Stimulated activated CD8-positive, alpha-beta memory T cell treated with anti-CD3 and anti-CD28 coated beads, Interleukin-15, amount 100 ng/mL, for 24 hours (primary cell): ENCODE measurements at regions not wholly inside any gene's neighbourhood (a gene's known extent, or its start where the extent isn't known, plus 50 kb on each side); places are given as distances from the start of the nearest gene placed in this dataset.
"Not testable (repeated sequence)": the region's sequence is repeated elsewhere in the genome, so short reads cannot be mapped to it uniquely, and the experiment has no call there.

Experiments used
- DNase-seq: peaks from one replicate; pipeline ENCODE4 v3.0.0-alpha.2; 2020; ENCODE audit warnings: low read depth

DNA sequence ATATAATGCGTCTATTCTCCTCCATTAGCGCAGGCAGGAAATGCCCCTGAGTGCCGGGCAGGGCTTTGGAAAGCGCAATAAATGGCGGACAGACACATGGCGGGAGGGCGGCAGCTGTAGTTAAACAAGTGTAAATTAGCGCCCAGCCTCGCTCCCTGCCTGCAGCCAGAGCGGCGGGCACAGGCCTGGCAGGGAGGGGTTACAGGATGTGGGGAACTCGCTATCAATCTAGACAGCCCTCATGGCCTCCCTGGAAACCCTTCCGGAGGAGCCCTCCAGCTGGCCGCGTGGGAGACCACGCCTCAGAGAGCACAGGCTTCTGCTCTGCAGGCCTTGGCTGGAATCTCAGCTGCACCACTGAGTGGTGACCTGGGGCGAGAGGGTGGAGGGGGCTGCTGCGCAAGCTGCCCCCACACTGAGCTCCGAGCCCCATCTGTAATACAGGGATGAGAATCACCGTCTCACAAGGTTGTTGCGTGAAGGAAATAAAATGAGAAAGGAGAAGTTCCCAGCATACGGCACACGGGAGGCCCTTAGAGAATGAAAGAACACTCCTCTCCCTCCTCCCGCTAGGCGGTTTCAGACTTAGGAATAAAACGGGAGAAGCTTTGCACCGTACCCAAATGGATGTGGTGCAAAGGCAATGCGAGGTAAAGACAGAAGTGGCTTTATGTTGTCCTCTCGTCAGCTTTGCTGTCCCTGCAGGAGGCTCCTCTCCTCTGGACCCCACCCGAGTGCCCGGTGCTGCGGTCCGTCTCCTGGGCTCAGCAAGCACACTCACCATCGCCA, 167.2 kb upstream of the POU3F1 start:
- no peak for DNase-seq

DNA sequence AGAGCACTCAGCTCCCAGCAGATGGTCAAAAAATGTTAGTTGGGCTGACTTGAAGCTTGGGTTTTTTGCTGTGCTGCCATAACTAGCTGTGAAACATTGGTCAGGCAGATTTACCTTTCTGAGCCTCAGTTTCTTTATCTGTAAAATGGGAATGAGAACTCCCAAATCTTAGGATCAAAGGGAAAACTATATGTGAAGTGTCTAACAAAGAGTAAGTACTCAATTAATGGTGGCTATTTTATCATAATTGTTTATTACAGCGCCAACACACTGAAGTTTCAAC, 164.2 kb upstream of the POU3F1 start:
- DNase-seq = no peak

DNA sequence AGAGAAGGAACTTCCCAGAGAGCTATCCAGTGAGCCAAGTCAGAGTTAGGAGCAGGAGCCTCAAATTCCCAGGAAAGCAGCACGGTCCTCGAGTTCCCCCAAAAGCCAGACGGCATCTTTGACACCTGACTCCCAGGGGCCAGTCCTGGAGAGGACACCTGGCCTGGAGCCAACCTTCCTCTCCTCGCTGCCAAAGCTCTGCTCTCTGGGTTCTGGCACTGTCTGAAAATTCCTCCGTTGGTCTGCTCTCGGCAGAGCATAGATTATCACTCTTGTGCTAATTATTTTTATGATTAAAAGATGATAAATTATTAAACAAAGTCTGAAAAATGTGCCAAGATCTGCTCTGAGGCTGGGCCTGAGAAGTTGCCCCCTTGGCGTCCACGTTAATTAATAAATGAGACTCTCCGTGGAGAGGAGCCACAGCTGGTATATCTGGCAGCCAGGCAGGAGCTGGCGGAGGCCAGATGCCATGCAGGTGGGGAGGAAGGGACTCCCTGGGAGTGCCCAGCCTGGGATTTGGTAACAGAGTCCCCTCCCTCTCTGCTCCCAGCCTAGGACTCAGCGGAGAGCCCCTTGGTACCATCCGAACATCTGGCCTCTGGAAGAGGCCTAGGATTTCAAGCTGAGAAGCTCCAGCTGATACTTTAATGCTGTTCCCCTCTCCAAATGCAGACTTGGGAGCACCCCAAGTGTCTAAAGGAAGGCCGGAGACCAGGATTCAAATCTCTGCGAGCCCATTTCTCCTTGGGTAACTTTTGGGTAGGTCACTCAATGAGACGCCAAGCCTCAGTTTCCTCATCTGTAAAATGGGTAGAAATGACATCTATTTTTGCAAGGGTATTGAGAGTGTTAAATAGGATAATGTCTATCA, 163.7 kb upstream of the POU3F1 start:
- no peak for DNase-seq

DNA sequence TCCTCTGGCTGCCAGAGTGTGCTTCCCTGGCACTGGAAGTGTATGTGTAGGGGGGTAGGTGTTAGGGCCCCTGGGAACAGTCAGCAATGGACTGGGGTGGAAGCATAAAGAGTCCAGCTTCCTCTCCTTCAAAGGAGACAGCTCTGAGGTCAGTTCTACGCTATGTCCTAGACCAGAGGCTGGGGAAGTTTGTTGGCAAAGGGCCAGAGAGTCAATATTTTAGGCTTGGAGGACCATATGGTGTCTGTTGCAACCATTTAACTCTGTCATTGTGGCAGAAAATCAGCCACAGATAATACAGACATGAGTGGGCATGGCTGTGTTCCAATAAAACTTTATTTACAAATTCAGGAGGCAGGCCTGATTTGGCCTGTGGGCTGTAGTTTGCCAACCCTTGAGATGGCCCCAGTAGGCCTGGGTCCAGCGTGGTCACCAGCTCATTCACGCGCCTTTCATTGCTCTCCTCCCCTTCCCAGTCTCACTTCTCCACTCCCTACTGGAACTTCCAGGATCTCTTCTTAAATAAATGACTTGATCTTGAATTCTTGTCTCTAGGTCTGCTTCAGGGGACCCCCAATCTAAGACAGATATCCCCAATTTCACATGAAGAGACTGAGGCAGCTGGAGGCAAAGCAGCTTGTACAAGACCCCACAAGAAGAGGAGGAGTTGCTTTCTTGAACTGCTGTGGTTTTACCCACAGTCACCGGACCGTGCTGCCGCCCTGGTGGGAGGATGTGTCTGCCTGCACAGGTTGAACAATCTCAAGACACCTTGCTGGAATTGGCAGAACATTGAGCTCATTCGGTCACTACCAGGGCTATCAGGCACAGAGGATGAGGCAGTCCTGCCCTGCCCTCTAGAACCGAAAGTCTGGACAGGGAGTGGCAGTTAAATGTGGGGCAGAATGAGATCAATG, 162.4 kb upstream of the POU3F1 start:
- DNase-seq = no peak

DNA sequence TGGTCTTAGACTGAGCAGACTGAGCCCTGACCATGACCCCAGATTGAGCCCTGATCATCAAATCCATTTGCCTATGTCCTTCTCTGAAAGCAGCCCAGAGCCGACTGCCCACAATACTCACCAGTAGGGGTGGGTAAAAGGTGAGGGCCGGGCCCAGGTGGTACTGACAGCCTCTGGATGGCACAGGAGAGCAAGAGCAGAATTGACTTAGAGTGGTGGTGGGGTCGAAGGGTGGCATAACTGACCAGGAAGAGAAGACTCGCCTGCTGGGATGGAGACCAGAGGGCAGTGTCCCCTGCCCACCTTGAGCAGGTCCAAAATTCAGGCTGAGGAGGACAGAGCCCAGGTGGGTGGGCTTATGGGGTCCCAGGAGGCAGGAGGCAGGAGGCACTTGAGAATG, 161.3 kb upstream of the POU3F1 start:
- no peak for DNase-seq

DNA sequence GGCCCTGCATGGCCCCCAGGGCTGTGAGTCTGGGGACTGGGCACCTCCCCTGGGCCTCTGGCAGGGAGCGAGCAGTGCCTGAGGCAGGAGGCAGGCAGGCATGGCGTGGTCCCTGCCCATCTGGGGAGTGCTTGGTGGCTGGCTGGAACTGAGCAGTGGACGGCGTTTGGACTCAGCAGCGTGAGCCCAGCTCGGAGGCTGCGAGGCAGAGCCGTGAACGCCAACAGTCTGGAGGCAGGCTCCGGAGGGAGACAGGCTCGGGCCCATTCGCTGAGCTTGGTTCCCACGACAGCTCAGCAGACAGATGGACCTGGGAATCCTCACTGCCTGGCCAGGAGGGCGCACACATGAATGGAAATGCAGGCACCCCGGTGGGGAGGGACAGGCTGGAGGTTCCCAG, 160.7 kb upstream of the POU3F1 start:
- no peak for DNase-seq

DNA sequence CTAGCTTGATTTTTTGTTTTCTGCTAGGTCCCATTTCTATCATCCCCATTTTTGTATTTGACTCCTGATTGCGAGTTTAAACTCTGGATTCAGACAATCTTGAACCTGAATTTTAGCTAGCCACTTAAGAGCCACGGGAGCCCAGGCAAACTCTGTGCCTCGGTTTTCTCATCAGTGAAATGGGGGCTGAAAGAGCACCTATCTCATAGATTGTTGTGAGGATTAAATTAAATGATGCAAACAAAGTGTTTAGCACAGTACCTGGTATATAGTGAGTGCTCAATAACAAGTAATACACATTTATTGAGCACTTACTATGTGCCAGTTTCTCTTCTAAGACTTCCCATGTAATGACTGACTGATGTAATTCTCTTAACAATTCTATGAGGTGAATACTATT, 158.1 kb upstream of the POU3F1 start:
- no peak for DNase-seq

DNA sequence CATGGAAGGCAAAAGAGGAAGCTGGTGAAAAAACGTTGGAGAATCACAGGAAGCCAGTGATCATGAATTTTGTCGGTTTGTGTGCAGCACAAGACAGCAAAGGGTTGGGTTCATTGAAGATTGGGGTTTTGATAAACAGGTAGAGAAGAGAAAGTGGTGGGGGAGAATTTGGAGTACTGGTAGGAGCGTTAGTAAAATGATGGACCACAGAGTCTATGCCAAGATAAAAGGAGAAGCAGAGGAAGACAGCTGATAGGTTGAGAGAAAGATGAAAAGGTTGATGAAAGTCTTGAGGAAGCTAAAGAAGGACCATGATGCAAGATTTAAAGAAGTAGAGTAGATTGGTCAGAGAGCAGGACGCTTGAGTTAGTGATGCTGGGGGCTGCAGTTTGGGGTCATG, 156.8 kb upstream of the POU3F1 start:
- no peak for DNase-seq

DNA sequence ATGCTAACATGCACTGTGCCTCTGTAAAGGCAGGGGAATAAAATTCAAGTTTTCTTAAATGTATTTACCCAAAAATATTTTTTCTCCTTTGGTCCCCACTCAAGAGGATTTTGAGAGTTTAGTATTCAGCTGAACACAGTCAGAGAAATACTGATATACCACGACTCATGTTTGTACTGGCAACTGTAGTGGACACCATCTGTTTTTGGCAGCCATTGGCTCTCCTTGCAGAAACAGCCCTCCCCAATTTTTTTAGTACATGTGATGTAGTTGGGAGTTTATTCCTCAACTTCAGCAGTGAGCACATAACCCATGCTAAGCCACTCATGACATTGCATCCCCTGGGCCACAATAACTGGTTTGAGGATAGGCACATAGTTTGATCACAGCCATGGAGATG, 154.8 kb upstream of the POU3F1 start:
- no peak for DNase-seq

DNA sequence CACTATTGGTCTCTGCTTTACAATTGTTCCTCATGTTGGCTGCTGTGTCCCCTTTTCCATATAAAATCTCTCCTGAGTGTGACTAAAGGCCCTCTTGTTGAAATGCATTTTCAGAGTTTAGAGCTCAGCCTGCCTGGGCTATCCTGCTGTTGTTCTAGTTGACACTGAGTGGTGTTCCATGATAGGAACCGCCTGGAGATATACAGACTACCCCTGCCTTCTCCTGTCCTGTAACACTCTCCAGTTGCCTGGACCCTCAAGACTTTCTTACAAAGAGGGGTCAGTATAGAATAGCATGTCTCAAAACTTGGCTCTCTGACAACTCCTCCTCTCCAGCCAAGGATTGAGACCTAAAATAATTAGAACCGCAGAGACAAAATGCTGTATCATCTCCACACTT, 152.0 kb upstream of the POU3F1 start:
- DNase-seq = no peak

DNA sequence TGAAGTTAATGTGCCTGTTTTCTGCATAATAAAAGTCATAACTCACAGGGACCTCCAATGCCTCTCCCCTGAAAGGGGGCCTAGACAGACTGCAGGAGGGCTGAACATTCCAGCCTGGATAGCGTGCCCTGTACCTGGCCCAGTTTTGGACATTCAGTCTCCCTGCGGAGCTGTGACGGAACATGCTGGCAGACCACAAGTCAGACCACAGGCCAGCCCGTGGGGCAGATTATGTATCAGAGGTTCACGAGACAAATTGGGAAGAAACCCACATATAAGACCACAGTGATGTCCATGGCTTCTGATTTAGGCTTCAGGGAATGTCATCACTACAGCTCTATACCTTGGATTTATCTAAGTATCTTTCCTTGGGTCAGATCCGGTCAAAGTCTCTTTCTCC, 151.5 kb upstream of the POU3F1 start:
- DNase-seq = no peak

DNA sequence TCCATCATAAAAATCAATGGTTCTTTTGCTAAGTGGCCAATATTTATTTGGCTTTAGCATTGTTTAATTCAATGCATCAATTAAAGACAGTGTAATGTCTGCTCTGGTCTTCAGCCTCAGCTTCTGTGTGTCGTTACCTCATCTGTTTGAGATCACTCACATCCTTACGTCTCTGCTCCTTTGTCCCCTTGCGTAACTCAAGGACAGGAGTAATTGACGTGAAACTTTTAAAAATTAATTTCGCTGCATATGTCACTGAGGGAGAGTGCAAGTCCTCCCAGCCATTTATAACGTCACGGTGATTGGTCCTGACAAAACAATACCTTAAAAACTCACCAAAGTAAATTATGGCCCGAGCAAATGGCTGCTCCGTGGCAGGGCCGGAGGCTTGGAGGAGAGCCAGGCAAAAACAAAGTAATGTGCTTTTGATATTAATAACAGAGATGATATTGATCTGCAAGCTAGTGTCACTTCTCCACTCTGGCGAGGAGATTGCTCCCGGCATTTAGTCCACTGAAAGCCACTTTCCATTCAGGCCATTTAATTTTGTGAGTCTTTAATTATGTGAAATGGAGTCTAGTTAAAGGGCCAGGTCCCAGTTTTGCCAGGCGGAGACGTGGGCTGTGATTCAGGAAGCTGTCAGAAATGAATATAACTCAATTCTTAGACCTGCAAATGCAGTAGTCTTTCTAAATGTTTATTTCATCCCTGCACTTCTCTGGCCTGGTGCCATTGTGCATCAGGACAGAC, 150.9 kb upstream of the POU3F1 start:
- no peak for DNase-seq

DNA sequence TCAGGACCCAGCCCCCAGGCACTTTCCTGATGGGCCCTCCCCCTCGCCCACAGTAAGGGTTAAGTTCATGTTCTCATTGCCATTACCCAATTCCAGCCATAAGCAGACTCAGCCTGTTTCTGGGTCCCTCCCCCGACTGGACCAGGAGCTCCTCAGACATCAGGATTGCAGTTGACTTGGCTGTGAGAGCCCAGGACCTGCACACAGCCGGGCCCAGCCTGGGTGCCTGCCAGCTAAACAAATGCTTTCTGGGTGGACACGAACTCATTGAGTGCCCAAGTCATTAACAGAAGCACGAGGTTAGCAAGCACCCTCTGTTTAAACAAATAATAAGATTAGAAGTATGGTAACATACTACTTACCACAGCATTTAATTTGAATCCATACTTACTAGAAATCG, 147.9 kb upstream of the POU3F1 start:
- no peak for DNase-seq

DNA sequence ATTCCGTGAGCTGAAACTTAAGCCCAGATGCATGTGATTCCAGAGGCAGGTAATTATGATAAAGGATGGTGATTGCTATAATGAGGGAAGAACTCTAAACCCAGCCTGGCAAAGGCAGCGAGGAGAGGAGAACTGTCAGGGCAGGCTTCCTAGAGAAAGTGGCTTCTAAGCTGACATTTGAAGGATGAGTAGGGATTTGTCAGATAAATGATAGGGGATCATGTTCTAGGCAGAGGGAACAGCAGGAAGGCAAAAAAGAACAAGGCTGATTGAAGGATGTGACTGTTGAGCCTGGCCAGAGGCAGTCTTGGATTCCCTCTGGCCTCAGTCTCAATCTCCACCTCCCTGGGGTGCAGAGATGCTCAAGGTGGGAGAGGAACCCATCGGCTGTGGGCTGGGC, 146.4 kb upstream of the POU3F1 start:
- DNase-seq = no peak

DNA sequence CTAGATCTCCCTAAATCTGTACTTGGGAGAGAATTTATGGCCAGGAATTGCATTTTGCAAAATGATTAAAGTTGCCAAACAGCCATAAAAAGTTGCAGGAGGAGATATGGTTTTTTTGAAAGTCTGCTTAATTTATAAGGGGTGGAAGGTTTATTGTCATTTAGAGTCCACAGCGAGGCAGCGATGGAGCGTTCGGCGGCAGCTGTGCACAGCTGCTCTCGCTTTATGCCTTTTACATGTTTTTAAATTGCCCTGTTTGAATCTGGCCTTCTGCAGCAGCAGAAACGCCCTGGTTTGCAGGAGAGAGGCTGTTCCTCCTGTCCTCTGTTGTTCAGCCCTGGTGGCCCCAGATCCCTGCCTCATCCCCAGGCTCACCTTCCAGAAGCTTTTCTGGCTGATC, 144.9 kb upstream of the POU3F1 start:
- DNase-seq = no peak

DNA sequence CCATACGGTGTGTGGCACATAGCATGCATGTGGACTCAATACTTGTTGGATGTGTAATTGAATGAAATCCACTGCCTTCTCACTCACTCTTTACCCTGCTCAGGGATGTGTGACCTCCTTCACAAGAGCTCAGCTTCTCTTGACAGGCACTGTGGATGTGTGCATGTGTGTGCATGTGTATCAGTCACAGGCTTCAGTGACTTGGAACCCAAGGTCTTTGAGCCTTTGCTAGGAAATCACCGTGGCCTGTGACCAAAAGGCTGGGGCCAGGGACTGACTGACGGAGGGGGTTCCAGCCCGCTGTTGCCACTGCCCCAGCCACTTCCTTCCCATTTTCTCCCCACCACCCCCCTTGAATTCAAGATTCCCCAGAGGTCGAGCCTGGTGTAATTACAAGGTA, 144.4 kb upstream of the POU3F1 start:
- DNase-seq = no peak

DNA sequence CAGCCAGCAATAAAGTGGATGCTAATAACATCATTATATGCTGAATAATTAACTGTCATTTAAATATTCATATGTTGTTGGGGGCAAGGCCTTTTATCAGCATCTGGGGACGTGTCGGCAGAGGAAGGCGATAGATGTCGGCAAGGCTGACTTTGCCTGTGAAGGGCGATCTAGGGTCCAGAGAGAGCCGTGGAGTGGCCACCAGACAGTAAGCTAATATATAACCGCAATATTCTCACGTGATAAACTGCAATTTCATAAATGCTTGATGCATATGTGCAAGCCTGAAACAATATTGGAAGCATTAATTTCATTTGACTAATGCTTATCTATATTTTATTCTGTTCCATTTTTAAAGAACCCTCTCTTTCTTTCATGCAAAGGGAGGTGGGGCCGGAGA, 141.0 kb upstream of the POU3F1 start:
- no peak for DNase-seq

DNA sequence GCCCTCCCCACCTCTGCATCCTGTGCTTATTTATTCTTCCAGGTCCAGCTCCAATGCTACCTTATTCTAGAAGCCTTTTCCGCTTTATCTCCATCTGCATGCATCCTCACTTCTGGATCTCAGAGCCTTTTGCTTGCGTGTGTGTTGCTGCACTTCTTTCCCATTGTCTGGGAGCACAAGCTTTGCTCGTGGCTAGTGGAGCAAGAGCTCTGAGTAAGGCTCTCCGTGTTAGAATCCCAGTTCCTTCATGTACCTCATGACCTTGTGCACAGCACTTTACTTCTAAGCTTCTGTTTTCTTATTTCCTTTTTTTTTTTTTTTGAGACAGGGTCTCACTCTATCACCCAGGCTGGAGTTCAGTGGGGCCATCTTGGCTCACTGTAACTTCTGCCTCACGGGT, 140.0 kb upstream of the POU3F1 start:
- no peak for DNase-seq

DNA sequence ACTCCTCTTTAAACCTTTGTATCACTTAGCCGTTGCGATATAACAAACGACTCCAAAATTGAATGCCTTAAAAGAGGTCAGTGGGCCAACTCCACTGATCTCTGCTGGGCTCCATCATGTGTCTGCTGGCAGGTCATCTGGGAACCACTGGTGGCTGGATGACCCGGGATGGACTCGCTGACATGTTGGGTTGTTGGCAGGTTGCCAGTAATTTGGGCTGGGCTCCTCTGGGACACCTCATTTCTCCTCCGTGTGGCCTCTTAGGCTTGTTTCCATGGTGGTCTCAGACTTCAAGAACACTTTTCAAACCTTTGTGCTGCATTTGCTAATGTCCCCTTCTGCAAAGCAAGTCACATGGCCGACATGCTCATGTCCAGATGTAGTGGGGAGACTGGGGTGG, 139.3 kb upstream of the POU3F1 start:
- no peak for DNase-seq

DNA sequence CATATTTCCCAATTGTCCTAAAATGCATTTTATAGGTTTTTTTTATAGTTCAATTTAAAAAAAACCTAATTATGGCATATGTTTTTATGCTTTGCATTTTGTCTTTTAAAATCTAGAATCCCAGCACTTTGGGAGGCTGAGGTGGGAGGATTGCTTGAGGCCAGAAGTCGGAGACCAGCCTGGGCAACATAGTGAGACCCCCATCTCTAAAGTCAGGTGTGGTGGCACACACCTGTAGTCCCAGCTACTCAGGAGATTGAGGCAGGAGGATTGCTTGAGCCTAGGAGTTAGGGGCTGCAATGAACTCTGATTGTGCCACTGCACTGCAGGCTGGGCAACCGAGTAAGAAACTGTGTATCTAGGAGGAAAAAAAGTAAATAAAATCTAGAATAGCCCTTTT, 137.2 kb upstream of the POU3F1 start:
- no peak for DNase-seq

DNA sequence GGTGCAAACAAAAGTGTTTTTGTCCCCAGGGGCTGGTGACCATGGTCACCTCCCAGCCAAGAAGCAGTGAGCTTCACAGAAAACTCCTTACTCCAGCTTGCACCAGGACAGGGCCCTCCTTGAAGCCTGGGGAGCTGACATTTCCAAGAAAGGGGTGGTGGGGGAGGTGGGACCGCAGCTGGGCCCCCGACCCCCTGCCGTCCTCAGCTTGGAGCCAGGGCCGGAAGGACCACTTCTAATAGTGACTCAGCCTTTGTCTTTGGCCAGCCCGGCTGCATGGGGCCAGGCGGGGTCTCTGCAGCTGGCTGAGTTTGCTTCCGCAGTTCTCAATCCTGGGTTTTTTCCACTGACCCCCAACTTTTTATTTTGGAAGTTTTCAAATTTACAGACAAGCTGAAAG, 136.5 kb upstream of the POU3F1 start:
- no peak for DNase-seq

DNA sequence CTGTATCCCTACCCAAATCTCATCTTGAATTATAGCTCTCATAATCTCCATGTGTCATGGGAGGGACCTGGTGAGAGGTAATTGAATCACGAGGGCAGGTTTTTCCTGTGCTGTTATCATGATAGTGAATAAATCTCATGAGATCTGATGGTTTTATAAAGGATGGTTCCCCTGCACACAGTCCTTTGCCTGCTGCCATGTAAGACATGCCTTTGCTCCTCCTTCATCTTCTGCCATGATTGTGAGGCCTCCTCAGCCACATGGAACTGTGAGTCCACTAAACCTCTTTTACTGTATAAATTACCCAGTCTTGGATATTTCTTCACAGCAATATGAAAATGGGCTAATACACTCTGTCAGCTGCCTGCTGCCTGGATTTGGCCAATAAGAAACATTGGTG, 133.8 kb upstream of the POU3F1 start:
- DNase-seq = not testable (repeated sequence)
